HG03342 (cell line): ENCODE measurements at regions not wholly inside any gene's neighbourhood (a gene's known extent, or its start where the extent isn't known, plus 50 kb on each side); places are given as distances from the start of the nearest gene placed in this dataset.
"Not testable (repeated sequence)": the region's sequence is repeated elsewhere in the genome, so short reads cannot be mapped to it uniquely, and the experiment has no call there.

Experiments used
- ATAC-seq: cut with Tn5 transposase; IDR thresholded peaks from one replicate; pipeline ENCODE4 v1.9.1; 2021; ENCODE audit warnings: mild to moderate bottlenecking, moderate library complexity; ENCODE audit not compliant: unreplicated experiment

DNA sequence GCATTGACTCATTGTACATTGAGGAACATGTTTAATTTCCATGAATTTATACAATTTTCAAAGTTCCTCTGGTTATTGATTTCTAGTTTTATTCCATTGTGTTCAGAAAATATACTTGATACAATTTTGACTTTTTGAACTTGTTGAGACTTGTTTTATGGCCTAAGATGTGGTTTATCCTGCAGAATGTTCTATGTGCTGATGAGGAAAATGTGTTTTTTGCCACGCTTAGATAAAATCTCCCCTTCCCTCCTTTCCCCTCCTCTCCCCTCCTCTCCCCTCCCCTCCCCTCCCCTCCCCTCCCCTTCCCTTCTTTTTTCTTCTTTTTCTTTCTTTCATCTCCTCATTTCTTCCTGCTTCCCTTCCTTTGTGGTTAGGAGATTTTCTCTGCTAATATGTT is 470.8 kb upstream of the MAP3K7 start:
- no peak for ATAC-seq

GRCh38 chr6:91055959-91056358 is 469.1 kb upstream of the MAP3K7 start:
- ATAC-seq: no peak

DNA sequence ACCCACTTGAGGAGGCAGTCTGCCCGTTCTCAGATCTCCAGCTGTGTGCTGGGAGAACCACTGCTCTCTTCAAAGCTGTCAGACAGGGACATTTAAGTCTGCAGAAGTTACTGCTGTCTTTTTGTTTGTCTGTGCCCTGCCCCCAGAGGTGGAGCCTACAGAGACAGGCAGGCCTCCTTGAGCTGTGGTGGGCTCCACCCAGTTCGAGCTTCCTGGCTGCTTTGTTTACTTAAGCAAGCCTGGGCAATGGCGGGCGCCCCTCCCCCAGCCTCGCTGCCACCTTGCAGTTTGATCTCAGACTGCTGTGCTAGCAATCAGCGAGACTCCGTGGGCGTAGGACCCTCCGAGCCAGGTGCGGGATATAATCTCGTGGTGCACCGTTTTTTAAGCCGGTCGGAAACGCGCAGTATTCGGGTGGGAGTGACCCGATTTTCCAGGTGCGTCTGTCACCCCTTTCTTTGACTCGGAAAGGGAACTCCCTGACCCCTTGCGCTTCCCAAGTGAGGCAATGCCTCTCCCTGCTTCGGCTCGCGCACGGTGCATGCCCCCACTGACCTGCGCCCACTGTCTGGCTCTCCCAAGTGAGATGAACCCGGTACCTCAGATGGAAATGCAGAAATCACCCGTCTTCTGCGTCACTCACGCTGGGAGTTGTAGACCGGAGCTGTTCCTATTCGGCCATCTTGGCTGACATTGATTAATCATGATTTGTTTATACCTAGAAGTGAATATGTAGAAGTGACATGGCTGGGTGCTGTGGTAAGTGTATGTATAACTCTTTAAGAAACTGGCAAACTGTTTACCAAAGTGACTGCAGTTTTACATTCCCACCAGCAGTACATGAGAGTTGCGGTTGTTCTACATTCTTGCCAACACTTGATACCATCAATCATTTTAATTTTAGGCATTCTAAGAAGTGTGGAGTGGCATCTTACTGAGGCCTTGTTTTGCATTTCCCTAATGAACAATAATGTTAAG is 465.9 kb upstream of the MAP3K7 start:
- ATAC-seq: not testable (repeated sequence)

DNA sequence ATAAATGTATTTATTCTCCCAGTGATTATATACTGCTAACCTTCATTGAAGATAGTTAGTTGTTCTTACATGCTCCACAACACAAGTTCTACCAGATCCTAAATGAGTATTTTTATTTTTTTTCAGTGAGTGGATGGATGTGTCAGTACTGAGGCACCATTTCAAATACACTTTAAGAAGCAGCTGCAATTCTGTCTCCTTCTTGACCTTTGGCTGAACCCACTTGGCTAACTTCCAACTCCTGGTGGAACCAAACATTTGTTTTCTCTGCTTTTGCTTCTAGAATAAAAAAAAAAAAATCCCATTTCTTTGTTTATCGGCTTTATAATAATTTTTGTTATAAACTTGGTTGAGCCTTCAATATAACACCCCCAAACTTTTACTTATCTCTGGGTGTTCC is 458.3 kb upstream of the MAP3K7 start:
- ATAC-seq: no peak

DNA sequence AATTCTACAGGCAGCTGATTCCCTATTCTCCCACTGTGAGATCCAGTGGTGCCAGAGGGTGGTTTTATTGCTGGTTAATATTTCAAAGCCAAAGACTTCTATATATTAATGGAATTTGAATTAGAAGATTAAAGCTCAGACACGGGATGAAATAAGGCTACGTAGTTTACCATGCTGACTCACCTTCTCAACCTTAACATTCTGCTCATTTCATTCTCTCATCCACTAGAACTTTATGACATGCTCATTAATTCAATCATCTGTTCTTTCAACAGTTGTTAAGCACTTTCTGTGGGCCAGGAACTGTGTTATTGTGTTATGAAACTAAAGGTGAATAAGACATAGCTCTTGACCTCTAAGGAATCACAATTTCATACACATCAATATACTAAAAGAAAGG is 456.9 kb upstream of the MAP3K7 start:
- no peak for ATAC-seq

GRCh38 chr6:91042656-91043055 is 455.8 kb upstream of the MAP3K7 start:
- ATAC-seq: no peak

DNA sequence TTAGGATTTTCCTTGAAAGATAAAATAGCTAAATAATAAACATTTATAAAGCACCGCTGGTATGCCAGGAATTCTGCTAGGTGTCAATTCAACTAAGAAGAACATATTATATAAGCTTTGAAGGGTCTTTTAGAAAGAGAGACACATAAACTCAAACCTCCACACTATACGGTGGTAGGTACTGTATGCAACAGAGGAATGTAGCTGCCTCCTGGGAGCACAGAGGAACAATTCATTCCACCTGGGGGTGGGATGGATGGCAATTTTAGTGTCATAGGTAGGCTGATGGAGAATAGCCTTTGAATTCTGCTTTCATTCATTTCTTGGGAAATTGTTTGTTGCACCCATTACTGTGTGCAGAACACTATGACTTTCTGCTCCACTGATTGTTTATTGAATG is 447.1 kb upstream of the MAP3K7 start:
- no peak for ATAC-seq

GRCh38 chr6:91031581-91031980 is 444.7 kb upstream of the MAP3K7 start:
- no peak for ATAC-seq

DNA sequence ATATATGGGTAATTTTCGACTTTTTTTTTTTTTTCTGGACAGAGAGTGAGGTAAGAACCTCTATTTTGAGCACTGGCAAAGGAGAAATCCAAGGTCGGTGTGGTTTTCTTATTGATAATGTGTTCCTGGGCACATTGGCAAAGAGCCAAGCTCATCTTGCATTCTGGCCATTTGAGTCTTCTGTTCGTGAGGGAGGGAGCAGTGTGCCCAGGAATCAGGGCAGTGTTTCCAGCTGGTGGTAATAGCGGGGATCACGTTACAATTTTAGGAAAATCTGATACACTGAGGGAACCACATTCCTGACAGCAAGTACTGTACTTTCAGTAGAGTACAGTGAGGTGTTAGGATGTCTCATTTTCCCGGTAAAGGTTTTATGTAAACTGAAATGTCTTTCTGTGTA is 442.3 kb upstream of the MAP3K7 start:
- ATAC-seq: no peak

- ATAC-seq: no peak
Measured at GRCh38 chr6:91023529-91023928, 436.7 kb upstream of the MAP3K7 start.

GRCh38 chr6:91020744-91021143 is 433.9 kb upstream of the MAP3K7 start:
- ATAC-seq: peak; percentile 85

DNA sequence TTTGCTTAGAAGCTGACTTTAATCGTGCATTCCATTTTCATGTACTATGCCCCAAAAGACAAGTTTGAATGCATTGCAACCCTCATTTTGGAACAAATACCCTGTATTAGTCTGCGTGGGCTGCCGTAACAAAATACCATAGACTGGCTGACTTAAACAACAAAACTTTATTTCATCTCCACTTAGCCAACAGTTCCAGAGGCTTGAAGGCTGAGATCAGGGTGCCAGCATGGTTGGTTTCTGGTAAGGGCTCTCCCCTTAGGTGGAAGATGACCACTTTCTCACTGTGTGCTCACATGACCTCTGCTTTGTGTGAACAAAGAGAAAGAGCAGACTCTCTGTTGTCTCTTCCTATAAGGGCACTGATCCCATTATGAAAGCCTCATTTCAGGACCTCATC is 431.7 kb upstream of the MAP3K7 start:
- ATAC-seq: no peak

GRCh38 chr6:91013511-91013910 is 426.6 kb upstream of the MAP3K7 start:
- no peak for ATAC-seq

- no peak for ATAC-seq
Measured at GRCh38 chr6:90997076-90997475, 410.2 kb upstream of the MAP3K7 start.

DNA sequence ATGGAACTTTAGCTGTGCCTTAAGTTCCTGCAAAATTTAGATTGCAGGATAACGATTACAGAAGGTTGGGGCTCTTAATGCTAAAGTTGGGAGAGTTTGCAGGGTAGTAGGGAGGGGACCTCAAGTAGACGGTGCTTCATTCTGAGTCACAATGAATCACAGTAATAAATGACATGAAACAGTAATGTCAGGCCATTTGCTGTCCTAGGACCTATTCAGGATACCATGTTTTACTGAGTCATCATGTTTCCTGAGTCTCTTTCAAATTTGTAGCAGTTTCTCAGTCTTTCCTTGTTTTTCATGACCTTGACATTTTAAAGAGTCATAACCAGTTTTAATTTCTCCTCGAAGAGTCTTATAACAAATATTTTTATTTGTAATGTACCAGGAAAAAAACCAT is 406.9 kb upstream of the MAP3K7 start:
- ATAC-seq: no peak

DNA sequence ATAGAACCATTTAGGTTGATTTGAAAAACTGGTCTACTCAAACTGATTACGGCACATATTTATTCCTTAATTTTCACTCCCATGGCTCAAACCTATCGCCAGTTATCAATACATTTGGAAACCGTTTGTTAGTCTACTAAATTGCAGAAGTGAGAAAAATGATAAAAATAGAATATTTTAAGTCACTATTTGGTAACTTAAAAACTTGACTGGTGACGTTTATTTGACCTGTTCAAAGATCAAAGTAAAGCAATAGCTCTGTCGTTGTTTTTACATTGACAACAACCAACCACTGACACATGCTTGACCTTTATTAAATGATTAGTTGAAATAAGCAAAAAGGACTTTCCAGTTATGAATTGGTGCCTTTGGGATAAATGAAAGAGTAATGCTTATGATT is 402.9 kb upstream of the MAP3K7 start:
- no peak for ATAC-seq

DNA sequence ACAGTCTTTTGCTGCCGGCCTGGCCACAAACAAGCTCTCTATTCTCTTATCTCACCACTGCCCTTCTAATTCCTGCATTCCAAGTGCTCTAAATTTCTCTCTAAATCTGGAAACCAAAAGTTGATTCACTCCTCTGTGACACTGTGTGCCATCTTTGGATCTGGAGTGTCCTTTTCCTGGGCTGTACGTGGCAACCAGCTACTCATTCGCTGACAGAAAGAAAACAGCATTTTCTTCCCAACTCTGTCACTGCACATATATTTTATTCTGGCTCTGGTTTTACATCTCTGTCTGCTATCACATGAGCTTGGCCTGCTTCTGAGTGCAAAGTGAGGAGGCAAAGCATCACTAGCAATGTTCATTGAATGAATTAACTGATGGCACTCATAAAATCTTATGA is 397.2 kb upstream of the MAP3K7 start:
- ATAC-seq: no peak

- ATAC-seq: no peak
Measured at GRCh38 chr6:90983462-90983861, 396.6 kb upstream of the MAP3K7 start.

DNA sequence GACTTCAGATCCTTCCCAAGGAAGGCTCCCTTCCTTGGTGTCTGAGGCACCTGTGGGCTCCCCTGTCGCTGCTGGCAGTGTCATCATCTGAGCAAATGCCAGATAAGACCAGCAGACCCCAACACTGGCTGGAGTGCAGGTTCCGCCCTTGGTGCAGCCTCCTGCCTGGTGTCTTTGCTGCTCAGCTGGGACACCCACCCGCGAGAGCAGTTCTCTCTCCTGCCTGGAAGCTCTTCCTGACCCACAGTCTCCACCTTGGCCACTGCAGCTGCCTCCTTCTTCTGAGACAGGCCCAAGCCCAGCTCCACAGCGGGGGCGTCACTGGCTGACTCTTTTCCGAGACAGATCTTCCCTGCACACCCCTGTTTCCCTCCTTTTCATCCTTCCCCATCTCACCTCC is 395.7 kb upstream of the MAP3K7 start:
- ATAC-seq: no peak

- ATAC-seq: no peak
Measured at GRCh38 chr6:90982051-90982450, 395.2 kb upstream of the MAP3K7 start.

GRCh38 chr6:90978046-90978445 is 391.2 kb upstream of the MAP3K7 start:
- peak; percentile 61 for ATAC-seq

DNA sequence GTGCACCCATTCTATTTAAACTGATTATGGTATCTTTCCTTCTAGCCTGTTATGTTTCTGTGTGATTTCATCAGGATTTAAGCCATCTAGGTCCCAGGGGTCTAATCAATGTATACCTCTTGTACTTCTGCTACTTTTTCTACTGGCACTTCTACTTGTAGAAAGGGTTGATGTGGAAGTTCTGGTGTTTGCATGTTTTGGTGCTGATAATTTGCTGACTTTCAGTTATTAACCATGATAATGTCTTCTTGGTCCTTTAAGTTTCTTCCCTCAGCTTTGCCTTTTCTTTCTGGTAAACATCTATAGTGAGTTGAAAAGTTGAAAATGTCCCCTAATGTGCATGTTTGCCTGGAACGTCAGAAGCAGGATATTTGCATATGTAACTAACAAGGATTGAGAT is 390.6 kb upstream of the MAP3K7 start:
- no peak for ATAC-seq

GRCh38 chr6:90976341-90976740 is 389.5 kb upstream of the MAP3K7 start:
- no peak for ATAC-seq
